RWPE1 (cell line): ENCODE measurements at regions not wholly inside any gene's neighbourhood (a gene's known extent, or its start where the extent isn't known, plus 50 kb on each side); places are given as distances from the start of the nearest gene placed in this dataset.

Experiments
- CTCF ChIA-PET: fragments of 350-600 bp; sonication (Branson Sonifier 250); formaldehyde crosslinking; extraction: SDS; loops from one replicate; lab custom pipeline; 2021; lab: Yijun Ruan, JAX
- POLR2A ChIA-PET: fragments of 400-600 bp; formaldehyde crosslinking; extraction: SDS; loops from one replicate; lab custom pipeline; 2020; ENCODE audit warnings: antibody characterized with exemption; ENCODE audit not compliant: low non-redundant PET; lab: Yijun Ruan, JAX
- DNase-seq: peaks from one replicate; pipeline ENCODE4 v3.0.0; 2012; ENCODE audit warnings: low spot score
- H3K27ac ChIP-seq: fragments of 450-650 bp; 2 replicates; pipeline ENCODE4 v1.5.1; 2017
- TF ChIP-seq, protein P1 (sequence below): fragments of 450-650 bp; conservative IDR thresholded peaks from 2 replicates; pipeline ENCODE4 v1.5.1; 2017; ENCODE audit warnings: low read depth, mild to moderate bottlenecking

DNA sequence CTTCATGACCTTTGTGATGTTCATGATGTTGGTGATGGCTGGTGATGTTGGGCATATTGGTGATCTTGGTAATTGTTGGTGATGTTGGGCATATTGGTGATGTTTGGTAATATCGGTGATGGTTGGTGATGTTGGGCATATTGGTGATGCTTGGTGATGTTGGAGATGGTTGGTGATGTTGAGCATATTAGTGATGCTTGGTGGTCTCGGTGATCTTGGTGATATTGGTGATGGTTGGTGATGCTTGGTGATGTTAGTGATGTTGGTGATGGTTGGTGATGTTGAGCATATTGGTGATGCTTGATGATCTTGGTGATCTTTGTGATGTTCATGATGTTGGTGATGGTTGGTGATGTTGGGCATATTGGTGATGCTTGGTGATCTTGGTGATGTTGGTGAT is 73.8 kb downstream of the IRX2 start:
- TF ChIP-seq, protein P1, sequence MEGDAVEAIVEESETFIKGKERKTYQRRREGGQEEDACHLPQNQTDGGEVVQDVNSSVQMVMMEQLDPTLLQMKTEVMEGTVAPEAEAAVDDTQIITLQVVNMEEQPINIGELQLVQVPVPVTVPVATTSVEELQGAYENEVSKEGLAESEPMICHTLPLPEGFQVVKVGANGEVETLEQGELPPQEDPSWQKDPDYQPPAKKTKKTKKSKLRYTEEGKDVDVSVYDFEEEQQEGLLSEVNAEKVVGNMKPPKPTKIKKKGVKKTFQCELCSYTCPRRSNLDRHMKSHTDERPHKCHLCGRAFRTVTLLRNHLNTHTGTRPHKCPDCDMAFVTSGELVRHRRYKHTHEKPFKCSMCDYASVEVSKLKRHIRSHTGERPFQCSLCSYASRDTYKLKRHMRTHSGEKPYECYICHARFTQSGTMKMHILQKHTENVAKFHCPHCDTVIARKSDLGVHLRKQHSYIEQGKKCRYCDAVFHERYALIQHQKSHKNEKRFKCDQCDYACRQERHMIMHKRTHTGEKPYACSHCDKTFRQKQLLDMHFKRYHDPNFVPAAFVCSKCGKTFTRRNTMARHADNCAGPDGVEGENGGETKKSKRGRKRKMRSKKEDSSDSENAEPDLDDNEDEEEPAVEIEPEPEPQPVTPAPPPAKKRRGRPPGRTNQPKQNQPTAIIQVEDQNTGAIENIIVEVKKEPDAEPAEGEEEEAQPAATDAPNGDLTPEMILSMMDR, result no peak
- H3K27ac ChIP-seq, result no peak overlapping the region
- no peak for DNase-seq
- POLR2A ChIA-PET, result no interaction called here
- CTCF ChIA-PET, result no interaction called here

- CTCF ChIA-PET, result interaction anchor here (0.6 kb wide), 1 partner anchor 25 kb away, joined by 3 read pairs; no protein-coding TSS in a partner anchor
- H3K27ac ChIP-seq, result no peak overlapping the region
- TF ChIP-seq, protein P1, result no peak
- POLR2A ChIA-PET, result no interaction called here
- no peak for DNase-seq
These were observed 75.9 kb downstream of the IRX2 start for GRCh38 chr5:2675548-2675947.

DNA sequence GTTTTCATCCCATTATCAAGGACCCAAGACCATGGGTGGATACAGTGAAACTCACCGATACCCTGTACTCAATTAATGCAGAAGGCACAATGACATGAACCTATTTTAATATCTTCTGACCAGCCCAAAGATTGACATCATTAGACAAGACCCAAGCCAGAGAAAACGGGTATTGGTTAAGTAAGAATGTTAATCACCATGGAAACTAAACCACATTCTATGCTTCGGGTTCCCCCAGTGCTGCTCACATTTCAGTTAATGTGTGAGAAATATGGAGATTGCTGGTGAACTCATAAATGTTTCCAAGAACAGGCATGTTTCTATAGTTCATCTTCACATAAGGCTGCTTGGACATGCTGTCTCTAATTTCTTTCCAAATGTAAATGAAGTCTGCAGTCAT is 77.0 kb downstream of the IRX2 start:
- DNase-seq, result no peak
- TF ChIP-seq, protein P1, result no peak
- CTCF ChIA-PET, result interaction anchor here (0.7 kb wide), 1 partner anchor 523 kb away, joined by 3 read pairs; no protein-coding TSS in a partner anchor

GRCh38 chr5:2670940-2671339 is 80.5 kb downstream of the IRX2 start:
- CTCF ChIA-PET, result no interaction called here

More for the DNA sequence above, 77.0 kb downstream of the IRX2 start:
- POLR2A ChIA-PET, result no interaction called here
- H3K27ac ChIP-seq, result no peak overlapping the region

DNA sequence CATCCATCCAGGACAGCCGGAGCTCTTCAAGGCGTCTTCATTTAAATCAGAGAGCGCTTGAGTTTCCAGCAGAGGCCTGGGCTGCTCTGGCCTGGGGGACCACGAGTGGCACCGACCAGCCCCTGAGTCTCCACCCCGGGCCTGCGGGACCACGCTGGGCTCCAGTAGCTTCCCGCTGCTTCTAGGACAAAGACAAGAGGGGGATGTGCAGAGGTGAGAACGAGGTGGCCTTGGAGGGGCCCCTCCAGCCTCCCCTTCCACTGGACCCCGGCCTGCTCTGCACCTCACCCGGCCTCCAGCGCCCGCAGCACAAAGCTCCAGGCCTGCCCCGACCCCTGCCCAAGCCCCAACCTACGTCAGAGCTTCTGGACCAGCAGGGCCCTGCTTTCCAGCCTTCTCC is 81.6 kb downstream of the IRX2 start:
- CTCF ChIA-PET, result no interaction called here
- no peak for DNase-seq
- POLR2A ChIA-PET, result no interaction called here
- H3K27ac ChIP-seq, result no peak overlapping the region
- TF ChIP-seq, protein P1, result no peak

More at GRCh38 chr5:2670940-2671339, 80.5 kb downstream of the IRX2 start:
- POLR2A ChIA-PET, result no interaction called here
- no peak overlapping the region for H3K27ac ChIP-seq
- TF ChIP-seq, protein P1, result no peak
- DNase-seq, result no peak

GRCh38 chr5:2669259-2669658 is 82.2 kb downstream of the IRX2 start:
- POLR2A ChIA-PET, result no interaction called here
- no peak overlapping the region for H3K27ac ChIP-seq
- TF ChIP-seq, protein P1, result no peak
- DNase-seq, result no peak
- CTCF ChIA-PET, result no interaction called here

GRCh38 chr5:2666081-2666480 is 85.4 kb downstream of the IRX2 start:
- ChIA-PET POLR2A (no interaction called here), CTCF (no interaction called here)
- H3K27ac ChIP-seq, result no peak overlapping the region

More at GRCh38 chr5:2666081-2666480, 85.4 kb downstream of the IRX2 start:
- no peak for DNase-seq
- TF ChIP-seq, protein P1, result no peak
